ENCODE measurements at regions not wholly inside any gene's neighbourhood (a gene's known extent, or its start where the extent isn't known, plus 50 kb on each side); places are given as distances from the start of the nearest gene placed in this dataset.

DNA sequence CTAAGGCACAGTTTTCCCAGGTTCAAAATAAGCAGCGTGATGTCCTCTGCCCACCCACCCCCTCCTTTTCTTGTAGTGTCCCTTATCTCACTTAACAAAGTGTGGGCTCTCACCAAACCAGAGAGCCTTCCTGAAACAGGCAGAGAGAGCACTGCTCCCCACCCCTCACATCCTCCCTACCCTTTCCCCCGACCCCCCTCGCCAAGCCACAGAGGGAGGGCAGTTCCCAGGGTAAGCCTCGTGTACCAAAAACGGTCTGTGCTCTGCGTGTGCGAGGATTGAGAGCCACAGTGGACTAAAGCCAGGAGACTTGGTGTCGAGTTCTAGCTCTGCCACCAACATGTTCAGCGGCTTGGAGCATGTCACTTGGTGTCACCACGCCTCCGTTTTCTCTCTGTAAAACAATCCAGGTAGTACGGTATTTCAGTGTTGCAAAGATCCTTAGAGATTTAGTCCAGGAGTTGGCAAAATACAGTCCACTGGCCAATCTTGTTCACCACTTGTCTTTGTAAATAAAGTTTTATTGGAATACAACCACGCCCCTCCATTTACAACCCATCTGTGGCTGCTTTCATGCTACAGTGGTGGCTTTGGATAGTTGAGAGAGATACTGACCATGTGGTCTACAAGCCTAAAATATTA lies 249.9 kb downstream of the OPA1 start:
- TF ChIP-seq, protein P1, sequence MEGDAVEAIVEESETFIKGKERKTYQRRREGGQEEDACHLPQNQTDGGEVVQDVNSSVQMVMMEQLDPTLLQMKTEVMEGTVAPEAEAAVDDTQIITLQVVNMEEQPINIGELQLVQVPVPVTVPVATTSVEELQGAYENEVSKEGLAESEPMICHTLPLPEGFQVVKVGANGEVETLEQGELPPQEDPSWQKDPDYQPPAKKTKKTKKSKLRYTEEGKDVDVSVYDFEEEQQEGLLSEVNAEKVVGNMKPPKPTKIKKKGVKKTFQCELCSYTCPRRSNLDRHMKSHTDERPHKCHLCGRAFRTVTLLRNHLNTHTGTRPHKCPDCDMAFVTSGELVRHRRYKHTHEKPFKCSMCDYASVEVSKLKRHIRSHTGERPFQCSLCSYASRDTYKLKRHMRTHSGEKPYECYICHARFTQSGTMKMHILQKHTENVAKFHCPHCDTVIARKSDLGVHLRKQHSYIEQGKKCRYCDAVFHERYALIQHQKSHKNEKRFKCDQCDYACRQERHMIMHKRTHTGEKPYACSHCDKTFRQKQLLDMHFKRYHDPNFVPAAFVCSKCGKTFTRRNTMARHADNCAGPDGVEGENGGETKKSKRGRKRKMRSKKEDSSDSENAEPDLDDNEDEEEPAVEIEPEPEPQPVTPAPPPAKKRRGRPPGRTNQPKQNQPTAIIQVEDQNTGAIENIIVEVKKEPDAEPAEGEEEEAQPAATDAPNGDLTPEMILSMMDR (IDR thresholded peaks at IDR 0.05 in 8 of 11, conservative IDR thresholded peaks at IDR 0.05 in 3 of 11), result no peak
- TF ChIP-seq POLR2AphosphoS5 (IDR thresholded peaks at IDR 0.05) (no peak), POLR2A (IDR thresholded peaks at IDR 0.05) (no peak)
